ENCODE measurements at regions not wholly inside any gene's neighbourhood (a gene's known extent, or its start where the extent isn't known, plus 50 kb on each side); places are given as distances from the start of the nearest gene placed in this dataset.

GRCh38 chr2:20565623-20566236 is 85.2 kb downstream of the HS1BP3 start:
- no peak for TF ChIP-seq CTCF (conservative IDR thresholded peaks at IDR 0.05)
- no peak overlapping the region for H3K27ac ChIP-seq

- no peak for TF ChIP-seq CTCF (conservative IDR thresholded peaks at IDR 0.05)
- no peak overlapping the region for H3K27ac ChIP-seq
These were observed 84.6 kb downstream of the HS1BP3 start for GRCh38 chr2:20566331-20566730.

- H3K27ac ChIP-seq, result no peak overlapping the region
- TF ChIP-seq CTCF (conservative IDR thresholded peaks at IDR 0.05), result no peak
These were observed 83.6 kb downstream of the HS1BP3 start for GRCh38 chr2:20567159-20567925.
